HCT116 (cell line): ENCODE measurements at regions not wholly inside any gene's neighbourhood (a gene's known extent, or its start where the extent isn't known, plus 50 kb on each side); places are given as distances from the start of the nearest gene placed in this dataset.

ENCODE experiments used
- ATAC-seq: fragments of 200-7000 bp; cut with Tn5 transposase; 2 replicates; pipeline ENCODE4 v1.9.1; 2020; ENCODE audit warnings: mild to moderate bottlenecking, moderate library complexity
- BruUV-seq: library from RNA; stranded (reverse); fragments of 400-500 nt; replicated peaks from 2 replicates; lab custom pipeline; 2021; lab: Mats Ljungman, UMichigan
- CTCF ChIA-PET: fragments of 300-600 bp; sonication (Branson Sonifier 250); formaldehyde crosslinking; loops from one replicate; lab custom pipeline; 2021; ENCODE audit warnings: antibody characterized with exemption; lab: Charles Lee
- POLR2A ChIA-PET: fragments of 300-600, 350-600 bp; sonication (Branson Sonifier 250); formaldehyde crosslinking; loops from one replicate; lab custom pipeline; 2021; ENCODE audit warnings: antibody characterized with exemption; lab: Charles Lee
- RAD21 ChIA-PET, 2 experiments: fragments of 300-600 bp; sonication (Branson Sonifier 250); formaldehyde crosslinking; loops; one replicate each; lab custom pipeline; 2023; ENCODE audit warnings: low total read pairs in 2 of 2; ENCODE audit not compliant: uncharacterized antibody in 2 of 2, unreplicated experiment in 2 of 2, low non-redundant PET in 1 of 2; lab: Charles Lee
- DNase-seq: peaks from one replicate; pipeline ENCODE4 v3.0.0-alpha.2; 2010; ENCODE audit warnings: low read depth, low spot score
- H2AFZ ChIP-seq: fragments of 200-600 bp; shearing (Covaris generic), sonication (generic); 2 replicates; pipeline ENCODE4 v1.6.1; 2017; ENCODE audit warnings: low read depth, mixed run types, mixed read lengths, antibody characterized with exemption, low read length; ENCODE audit not compliant: poor library complexity, severe bottlenecking
- H3K27ac ChIP-seq: 2 replicates; pipeline ENCODE4 v1.5.1; 2012; ENCODE audit warnings: low read depth, low read length
- H3K27me3 ChIP-seq: fragments of 200-600 bp; sonication (generic); 2 replicates; pipeline ENCODE4 v1.6.1; 2016; ENCODE audit warnings: mixed run types, low read length, mixed read lengths; ENCODE audit not compliant: insufficient read depth
- H3K36me3 ChIP-seq, 2 experiments: fragments of 200-500 bp in 1 of 2; fragments of 200-600 bp in 1 of 2; sonication (Bioruptor generic) in 1 of 2; sonication (generic) in 1 of 2; 2 replicates each; pipeline versions ENCODE4 v1.5.1 to v1.6.1; 2014 to 2016; ENCODE audit warnings: low read length in 2 of 2, inconsistent platforms in 1 of 2, mixed read lengths in 1 of 2, mixed run types in 1 of 2; ENCODE audit not compliant: insufficient read depth in 2 of 2, control insufficient read depth in 1 of 2
- H3K4me1 ChIP-seq, 2 experiments: fragments of 200-600 bp in 1 of 2; sonication (generic) in 1 of 2; 2 replicates each; pipeline versions ENCODE4 v1.5.1 to v1.6.1; 2012 to 2017; ENCODE audit warnings: low read length in 2 of 2, inconsistent platforms in 1 of 2, mild to moderate bottlenecking in 1 of 2, mixed read lengths in 1 of 2, mixed run types in 1 of 2, moderate library complexity in 1 of 2; ENCODE audit not compliant: insufficient read depth in 2 of 2, control insufficient read depth in 1 of 2
- H3K4me2 ChIP-seq: fragments of 200-600 bp; sonication (generic); 2 replicates; pipeline ENCODE4 v1.6.1; 2017; ENCODE audit warnings: mixed run types, low read length, mixed read lengths
- H3K4me3 ChIP-seq, 2 experiments: fragments of 200-600 bp in 1 of 2; sonication (generic) in 1 of 2; replicated peaks in 1 of 2; 2 replicates each; pipeline ENCODE4 v1.5.1; 2011 to 2016; ENCODE audit warnings: low read length in 2 of 2, control low read depth in 1 of 2, low read depth in 1 of 2, mild to moderate bottlenecking in 1 of 2, mixed read lengths in 1 of 2, mixed run types in 1 of 2
- H3K79me2 ChIP-seq: fragments of 200-600 bp; sonication (generic); 2 replicates; pipeline ENCODE4 v1.6.1; 2017; ENCODE audit warnings: mild to moderate bottlenecking, mixed run types, low read length, moderate library complexity, mixed read lengths; ENCODE audit not compliant: insufficient read depth
- H3K9ac ChIP-seq: fragments of 200-600 bp; sonication (generic); 2 replicates; pipeline ENCODE4 v1.6.1; 2016; ENCODE audit warnings: low read length, mixed read lengths
- H3K9me2 ChIP-seq: fragments of 200-600 bp; sonication (generic), shearing (Covaris generic); 2 replicates; pipeline ENCODE4 v1.6.1; 2017; ENCODE audit warnings: mixed run types, mild to moderate bottlenecking, moderate library complexity; ENCODE audit not compliant: insufficient read depth
- H3K9me3 ChIP-seq, 2 experiments: fragments of 200-500 bp in 1 of 2; fragments of 200-600 bp in 1 of 2; sonication (Bioruptor generic) in 1 of 2; sonication (generic) in 1 of 2; 2 replicates each; pipeline ENCODE4 v1.6.1; 2014 to 2017; ENCODE audit warnings: low read length in 2 of 2, mixed read lengths in 2 of 2, inconsistent platforms in 1 of 2, low read depth in 1 of 2, mild to moderate bottlenecking in 1 of 2, mixed run types in 1 of 2, moderate library complexity in 1 of 2; ENCODE audit not compliant: control insufficient read depth in 1 of 2, insufficient read depth in 1 of 2
- H4K20me1 ChIP-seq: fragments of 200-600 bp; sonication (generic), shearing (Covaris generic); 2 replicates; pipeline ENCODE4 v1.6.1; 2017; ENCODE audit warnings: mixed run types, mild to moderate bottlenecking, moderate library complexity; ENCODE audit not compliant: insufficient read depth
- ATF3 ChIP-seq: IDR thresholded peaks from 2 replicates; pipeline ENCODE4 v1.6.1; 2012
- CBX3 ChIP-seq: IDR thresholded peaks from 2 replicates; pipeline ENCODE4 v1.6.1; 2012; ENCODE audit warnings: low read depth
- EGR1 ChIP-seq: IDR thresholded peaks from 2 replicates; pipeline ENCODE4 v1.6.1; 2012; ENCODE audit warnings: low read depth
- EZH2 ChIP-seq: fragments of 200-600 bp; sonication (generic); IDR thresholded peaks from 2 replicates; pipeline ENCODE4 v1.6.1; 2017; ENCODE audit warnings: antibody characterized with exemption, mixed run types
- EZH2phosphoT487 ChIP-seq: fragments of 200-600 bp; IDR thresholded peaks from 2 replicates; pipeline ENCODE4 v1.6.1; 2018; ENCODE audit warnings: antibody characterized with exemption, borderline replicate concordance
- FOSL1 ChIP-seq: IDR thresholded peaks from 2 replicates; pipeline ENCODE4 v1.6.1; 2012; ENCODE audit warnings: low read depth
- JUND ChIP-seq: IDR thresholded peaks from 2 replicates; pipeline ENCODE4 v1.6.1; 2012
- MAX ChIP-seq: IDR thresholded peaks from 2 replicates; pipeline ENCODE4 v1.6.1; 2012
- POLR2AphosphoS5 ChIP-seq: IDR thresholded peaks from 2 replicates; pipeline ENCODE4 v1.6.1; 2011; ENCODE audit warnings: mild to moderate bottlenecking, low read depth, low read length, moderate library complexity
- REST ChIP-seq: IDR thresholded peaks from 2 replicates; pipeline ENCODE4 v1.6.1; 2012; ENCODE audit warnings: low read depth
- SIN3A ChIP-seq: IDR thresholded peaks from 2 replicates; pipeline ENCODE4 v1.6.1; 2012; ENCODE audit warnings: low read depth
- SP1 ChIP-seq: IDR thresholded peaks from 2 replicates; pipeline ENCODE4 v1.6.1; 2012; ENCODE audit warnings: low read depth
- SRF ChIP-seq: IDR thresholded peaks from 2 replicates; pipeline ENCODE4 v1.6.1; 2012; ENCODE audit warnings: low read depth
- ZBTB33 ChIP-seq: IDR thresholded peaks from 2 replicates; pipeline ENCODE4 v1.6.1; 2011; ENCODE audit warnings: mild to moderate bottlenecking, low read length, moderate library complexity; ENCODE audit not compliant: insufficient replicate concordance; ENCODE audit errors: extremely low read depth
- ZFX ChIP-seq: fragments of 450-650 bp; IDR thresholded peaks from 2 replicates; pipeline ENCODE4 v1.6.1; 2017
- ZNF274 ChIP-seq: fragments of 200-500 bp; sonication (Bioruptor generic); IDR thresholded peaks from 2 replicates; pipeline ENCODE4 v1.6.1; 2014; ENCODE audit warnings: mild to moderate bottlenecking, low read depth, low read length, inconsistent platforms
- intact Hi-C: fragments of 100-400 bp; cut with micrococcal nuclease; formaldehyde crosslinking; loops from 2 replicates; pipeline ENCODE4 v1.10.0; 2022
- TF ChIP-seq, protein P1 (sequence below), 3 experiments: fragments of 200-600 bp in 1 of 3; sonication (generic) in 1 of 3; IDR thresholded peaks in 2 of 3; conservative IDR thresholded peaks in 1 of 3; 2 replicates each; pipeline ENCODE4 v1.5.1; 2012 to 2017; ENCODE audit warnings: low read depth in 2 of 3, low read length in 2 of 3, antibody characterized with exemption in 1 of 3, borderline replicate concordance in 1 of 3, control low read depth in 1 of 3, mild to moderate bottlenecking in 1 of 3, mixed read lengths in 1 of 3, mixed run types in 1 of 3, moderate library complexity in 1 of 3; ENCODE audit not compliant: insufficient read depth in 1 of 3

DNA sequence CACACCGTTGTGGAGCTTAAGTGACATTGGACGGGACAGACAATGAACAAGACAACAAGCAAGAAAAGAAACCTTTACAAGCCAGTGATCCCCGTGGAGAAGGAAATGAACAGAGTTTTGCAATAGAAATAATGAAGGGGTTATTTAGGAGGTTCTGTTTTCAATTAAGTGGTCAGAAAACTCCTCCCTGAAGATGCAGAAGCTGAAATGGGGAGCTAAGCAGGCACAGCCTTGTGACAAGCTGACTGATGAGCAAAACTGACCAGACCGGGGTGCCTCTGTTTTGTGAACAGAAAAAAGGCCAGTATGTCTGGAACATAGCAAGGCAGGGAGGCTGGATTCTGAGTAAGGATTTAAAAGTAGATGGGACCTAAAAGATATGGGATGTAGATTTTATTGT lies 299.8 kb upstream of the POM121L12 start:
- ChIA-PET CTCF (no interaction called here), RAD21 (no interaction called here), POLR2A (no interaction called here)
- H3K79me2 ChIP-seq = no peaks in the 10 kb centered on the region
- no peak overlapping the region for H2AFZ ChIP-seq
- DNase-seq (no peak), ATAC-seq (no peak)
- TF ChIP-seq, protein P1, sequence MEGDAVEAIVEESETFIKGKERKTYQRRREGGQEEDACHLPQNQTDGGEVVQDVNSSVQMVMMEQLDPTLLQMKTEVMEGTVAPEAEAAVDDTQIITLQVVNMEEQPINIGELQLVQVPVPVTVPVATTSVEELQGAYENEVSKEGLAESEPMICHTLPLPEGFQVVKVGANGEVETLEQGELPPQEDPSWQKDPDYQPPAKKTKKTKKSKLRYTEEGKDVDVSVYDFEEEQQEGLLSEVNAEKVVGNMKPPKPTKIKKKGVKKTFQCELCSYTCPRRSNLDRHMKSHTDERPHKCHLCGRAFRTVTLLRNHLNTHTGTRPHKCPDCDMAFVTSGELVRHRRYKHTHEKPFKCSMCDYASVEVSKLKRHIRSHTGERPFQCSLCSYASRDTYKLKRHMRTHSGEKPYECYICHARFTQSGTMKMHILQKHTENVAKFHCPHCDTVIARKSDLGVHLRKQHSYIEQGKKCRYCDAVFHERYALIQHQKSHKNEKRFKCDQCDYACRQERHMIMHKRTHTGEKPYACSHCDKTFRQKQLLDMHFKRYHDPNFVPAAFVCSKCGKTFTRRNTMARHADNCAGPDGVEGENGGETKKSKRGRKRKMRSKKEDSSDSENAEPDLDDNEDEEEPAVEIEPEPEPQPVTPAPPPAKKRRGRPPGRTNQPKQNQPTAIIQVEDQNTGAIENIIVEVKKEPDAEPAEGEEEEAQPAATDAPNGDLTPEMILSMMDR (IDR thresholded peaks at IDR 0.05 in 2 of 3, conservative IDR thresholded peaks at IDR 0.05 in 1 of 3; ENCODE audit: borderline replicate concordance in 1 of 3, insufficient read depth in 1 of 3, low read depth in 2 of 3, low read length in 2 of 3) = no peak
- TF ChIP-seq SRF = no peak
- no peak for TF ChIP-seq ZBTB33
- TF ChIP-seq POLR2AphosphoS5 = no peak
- no peak for TF ChIP-seq CBX3
- TF ChIP-seq SP1 = no peak
- no peak for TF ChIP-seq MAX
- TF ChIP-seq EZH2 = no peak
- no peak for TF ChIP-seq ZNF274
- TF ChIP-seq REST = no peak
- TF ChIP-seq JUND = no peak
- TF ChIP-seq ATF3 = no peak
- no peak for TF ChIP-seq ZFX
- TF ChIP-seq EGR1 = no peak
- TF ChIP-seq EZH2phosphoT487 = no peak
- TF ChIP-seq FOSL1 = no peak
- TF ChIP-seq SIN3A = no peak
- H3K27me3 ChIP-seq = no peaks in the 10 kb centered on the region
- no peak overlapping the region for H3K4me2 ChIP-seq
- BruUV-seq = no TSS peak
- H4K20me1 ChIP-seq = no peaks in the 10 kb centered on the region
- no peak overlapping the region for H3K27ac ChIP-seq
- H3K4me3 ChIP-seq = no peak overlapping the region
- H3K4me1 ChIP-seq = no peaks in the 10 kb centered on the region
- no peaks in the 10 kb centered on the region for H3K36me3 ChIP-seq
- peaks cover 4 to 28% of the 10 kb centered on the region in 2 experiments; a peak in 2 of 4 replicates for H3K9me3 ChIP-seq
- intact Hi-C loops = no loop called here
- no peaks in the 10 kb centered on the region for H3K9me2 ChIP-seq
- no peak overlapping the region for H3K9ac ChIP-seq
